NCI-H748 (cell line): ENCODE measurements at regions not wholly inside any gene's neighbourhood (a gene's known extent, or its start where the extent isn't known, plus 50 kb on each side); places are given as distances from the start of the nearest gene placed in this dataset.

ENCODE experiments used
- DNase-seq: peaks from one replicate; lab custom pipeline; 2025; ENCODE audit not compliant: unreplicated experiment; lab: John Stamatoyannopoulos, UW

GRCh38 chr16:26189536-26189935 is 497.8 kb downstream of the HS3ST4 start:
- DNase-seq, result no peak

- DNase-seq, result no peak
Measured at GRCh38 chr16:26194526-26194925, 502.8 kb downstream of the HS3ST4 start.

GRCh38 chr16:26195225-26195624 is 503.5 kb downstream of the HS3ST4 start:
- peak; percentile 25 for DNase-seq

GRCh38 chr16:26196310-26196709 is 504.6 kb downstream of the HS3ST4 start:
- DNase-seq, result no peak

DNA sequence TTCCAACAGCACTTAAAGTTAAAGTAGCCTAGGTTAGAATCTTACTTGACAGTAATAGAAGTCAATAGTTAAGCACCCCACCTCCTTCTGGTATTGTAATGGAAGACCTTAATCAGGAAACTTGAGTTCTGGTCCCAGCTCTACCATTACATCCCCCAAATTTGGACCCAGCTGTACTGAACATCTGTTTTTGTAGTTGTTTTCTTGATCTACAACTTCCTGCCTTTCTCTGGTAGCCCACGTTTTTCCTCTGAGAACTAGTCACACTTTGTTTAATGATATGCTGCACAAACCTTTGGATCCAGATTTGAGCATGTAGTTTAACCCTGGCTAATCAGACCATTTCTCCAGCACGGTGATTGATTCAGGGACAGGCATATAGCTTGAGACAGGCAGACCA is 505.0 kb downstream of the HS3ST4 start:
- no peak for DNase-seq

GRCh38 chr16:26197707-26198106 is 505.9 kb downstream of the HS3ST4 start:
- no peak for DNase-seq

GRCh38 chr16:26198221-26198620 is 506.5 kb downstream of the HS3ST4 start:
- DNase-seq, result no peak

DNA sequence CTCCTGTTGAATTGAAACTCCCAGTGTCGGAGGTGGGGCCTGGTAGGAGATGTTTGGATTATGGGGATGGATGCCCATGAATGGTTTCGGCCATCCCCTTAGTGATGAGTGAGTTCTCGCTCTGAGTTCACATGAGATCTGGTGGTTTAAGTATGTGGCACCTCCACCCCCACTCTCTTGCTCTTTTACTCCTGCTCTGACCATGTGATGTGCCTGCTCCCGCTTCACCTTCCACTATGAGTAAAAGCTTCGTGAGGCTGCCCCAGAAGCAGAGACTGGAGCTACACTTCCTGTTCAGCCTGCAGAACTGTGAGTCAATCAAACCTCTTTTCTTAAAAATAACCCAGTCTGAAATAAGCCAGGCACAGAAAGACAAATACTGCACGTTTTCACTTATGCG is 512.4 kb downstream of the HS3ST4 start:
- DNase-seq, result no peak

DNA sequence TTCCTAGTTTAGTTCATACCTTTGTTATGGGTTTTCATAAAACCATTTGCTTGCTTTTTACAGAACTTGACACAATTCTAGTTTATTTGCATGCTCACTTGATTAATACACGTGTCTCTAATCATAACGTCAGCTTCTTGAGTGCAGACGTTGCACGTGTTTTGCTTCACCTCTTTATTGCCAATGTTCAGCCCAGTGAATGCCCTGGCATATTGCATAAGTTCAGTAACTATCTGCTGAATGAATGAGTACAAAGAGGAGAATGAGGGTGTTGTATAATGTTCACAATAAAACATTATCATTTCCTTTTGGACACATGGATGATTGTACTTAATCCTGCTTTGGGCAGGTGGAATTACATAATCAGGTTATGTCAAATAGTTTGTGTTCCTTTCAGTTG is 519.8 kb downstream of the HS3ST4 start:
- DNase-seq, result no peak

DNA sequence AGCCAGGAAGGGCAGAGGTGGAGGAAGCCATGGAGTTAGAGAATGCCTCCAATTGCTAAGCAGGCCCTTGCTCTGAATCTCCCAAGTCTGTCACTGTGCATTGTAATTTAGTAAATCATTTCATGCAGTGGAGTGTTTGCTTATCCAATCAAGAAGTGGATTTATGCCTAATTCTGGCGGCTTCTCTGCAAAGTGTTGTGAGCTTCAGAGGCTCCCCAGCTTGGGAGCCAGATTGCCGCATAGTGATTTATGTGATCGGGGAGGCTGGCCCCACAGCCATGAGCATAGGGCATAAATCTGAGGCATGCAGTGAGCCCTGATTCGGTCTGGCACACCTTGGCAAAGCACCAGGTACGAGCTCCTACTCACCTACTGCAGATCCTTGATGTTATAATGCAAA is 520.8 kb downstream of the HS3ST4 start:
- no peak for DNase-seq

GRCh38 chr16:26214581-26215174 is 522.9 kb downstream of the HS3ST4 start:
- DNase-seq, result no peak

DNA sequence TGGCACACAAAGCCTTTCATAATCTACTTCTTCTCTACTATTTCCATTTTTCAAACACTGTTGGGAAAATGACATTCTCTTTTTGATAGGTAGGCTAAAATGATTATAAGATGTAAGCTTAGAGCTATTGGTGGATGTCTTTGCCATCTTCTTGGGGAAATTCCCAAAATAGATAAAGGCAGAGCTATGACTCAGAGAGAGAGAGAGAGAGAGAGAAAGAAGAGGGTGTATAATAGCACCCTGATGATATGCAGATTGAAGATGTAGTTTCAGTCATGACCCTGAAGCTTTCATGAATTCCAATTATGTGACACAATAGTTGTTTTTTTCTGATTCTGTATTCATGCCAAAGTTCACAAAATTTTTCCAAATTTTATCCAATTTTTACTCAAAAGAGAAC is 529.1 kb downstream of the HS3ST4 start:
- DNase-seq, result no peak

DNA sequence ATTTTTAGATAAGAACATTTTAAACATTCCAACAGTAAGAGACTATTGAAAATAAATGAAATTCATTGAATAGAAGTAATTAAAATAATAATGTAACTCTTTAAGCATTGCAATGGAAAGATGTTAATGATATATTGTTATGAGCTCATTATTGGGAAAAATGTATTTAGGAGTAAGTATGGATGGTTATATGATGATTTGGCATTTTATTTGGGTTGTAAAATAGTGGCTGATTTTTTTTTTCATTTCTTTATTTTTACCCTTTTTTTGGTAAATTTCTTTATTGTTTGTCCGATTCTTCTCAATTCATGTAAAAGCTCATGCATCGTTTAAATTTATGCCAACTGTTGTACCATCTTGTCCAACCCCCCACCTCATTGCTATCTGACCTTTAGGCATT is 539.9 kb downstream of the HS3ST4 start:
- DNase-seq, result no peak

DNA sequence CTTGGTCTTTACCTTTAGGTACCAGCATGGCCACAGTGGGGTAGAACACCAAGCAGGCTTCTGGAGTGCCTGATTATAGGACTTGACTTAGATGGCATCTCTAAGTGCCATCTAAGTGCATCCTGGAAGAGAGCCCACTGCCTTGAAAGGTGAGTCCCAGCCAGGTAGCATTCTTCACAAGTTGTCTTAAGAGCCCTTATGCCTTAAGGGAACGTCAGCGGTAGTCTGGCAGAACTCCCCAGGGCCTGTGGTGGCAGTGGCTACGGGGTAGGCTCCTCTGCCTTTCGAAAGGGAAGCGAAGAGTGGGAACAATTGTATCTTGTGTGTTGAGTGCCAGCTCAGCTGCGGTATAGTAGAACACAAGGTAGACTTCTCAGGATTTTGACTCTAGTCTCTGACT is 549.0 kb downstream of the HS3ST4 start:
- DNase-seq, result no peak

DNA sequence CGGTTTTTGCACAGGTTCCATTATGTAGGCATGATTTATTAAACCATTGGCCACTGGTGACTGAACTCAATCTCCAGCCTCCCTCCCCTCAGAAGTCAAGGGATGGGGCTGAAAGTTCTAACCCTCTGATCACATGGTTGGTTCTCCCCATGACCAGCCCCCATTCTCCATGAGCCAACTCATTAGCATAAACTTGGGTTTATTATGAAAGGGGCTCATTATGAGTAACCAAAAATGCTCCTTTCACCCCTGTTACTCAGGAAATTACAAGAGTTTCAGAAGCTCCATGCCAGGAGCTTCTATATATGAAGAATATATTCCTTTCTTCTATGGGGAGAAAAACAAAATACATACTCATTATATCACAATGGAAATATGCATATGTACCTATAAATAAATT is 555.3 kb downstream of the HS3ST4 start:
- no peak for DNase-seq

DNA sequence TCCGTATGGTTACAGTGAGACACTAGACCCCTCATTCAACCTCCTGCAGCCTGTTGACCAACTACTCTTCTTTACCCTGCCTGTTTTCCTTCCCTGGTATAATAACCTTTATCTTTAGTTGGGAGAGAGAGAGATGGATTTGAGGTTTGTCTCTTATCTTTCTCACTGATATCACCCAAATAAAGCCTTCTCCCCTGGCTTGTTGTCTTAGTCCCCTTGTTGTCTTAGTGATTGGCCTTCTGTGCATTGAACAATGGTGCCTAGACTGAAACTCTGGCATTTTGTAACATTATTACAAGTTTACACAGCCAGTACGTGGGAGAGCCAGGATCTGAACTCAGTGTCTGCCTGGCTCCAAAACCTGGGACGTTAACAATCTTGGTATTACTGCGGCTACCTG is 560.8 kb downstream of the HS3ST4 start:
- no peak for DNase-seq

- no peak for DNase-seq
Measured at GRCh38 chr16:26261621-26262020, 569.9 kb downstream of the HS3ST4 start.

- peak; percentile 24 for DNase-seq
Measured at GRCh38 chr16:26263406-26263805, 571.6 kb downstream of the HS3ST4 start.

DNA sequence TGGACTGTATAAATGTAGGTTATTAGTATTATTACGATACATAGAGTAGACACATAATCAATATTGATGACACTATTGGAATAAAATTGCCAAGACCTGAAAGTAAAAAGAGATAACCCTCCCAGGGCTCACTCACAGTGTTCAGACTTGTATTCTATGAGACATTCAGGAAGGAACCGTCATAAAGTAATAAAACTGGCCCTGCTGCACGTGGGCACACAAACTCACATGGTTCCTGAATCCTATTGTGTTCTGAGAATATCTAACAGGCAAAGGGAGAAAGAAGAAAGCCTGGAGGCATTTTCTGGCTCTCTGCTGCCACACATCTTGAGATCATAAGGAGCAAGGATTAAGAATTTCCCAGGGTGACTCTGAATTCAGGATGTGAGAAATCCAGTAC is 575.9 kb downstream of the HS3ST4 start:
- DNase-seq, result no peak

- DNase-seq, result no peak
Measured at GRCh38 chr16:26269673-26270072, 577.9 kb downstream of the HS3ST4 start.

- no peak for DNase-seq
Measured at GRCh38 chr16:26273607-26274006, 581.8 kb downstream of the HS3ST4 start.

GRCh38 chr16:26275021-26275590 is 583.3 kb downstream of the HS3ST4 start:
- DNase-seq, result no peak

DNA sequence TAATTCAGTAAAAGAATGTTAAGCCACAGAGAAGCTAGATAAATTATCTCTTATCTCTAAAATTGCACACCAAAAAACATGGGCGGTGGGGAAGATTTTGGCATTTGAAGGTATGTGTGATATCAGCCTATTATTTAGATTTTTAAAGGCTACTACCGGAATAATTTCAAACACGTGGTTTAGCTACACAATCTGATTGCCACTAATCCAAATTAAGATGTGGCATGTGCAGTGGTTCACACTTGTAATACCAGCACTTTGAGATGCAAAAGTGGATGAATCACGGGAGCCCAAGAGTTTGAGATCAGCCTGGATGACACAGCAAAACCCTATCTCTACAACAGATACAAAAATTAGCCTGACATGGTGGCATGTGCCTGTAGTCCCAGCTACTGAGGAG is 584.5 kb downstream of the HS3ST4 start:
- DNase-seq, result no peak
